ENCODE measurements at regions not wholly inside any gene's neighbourhood (a gene's known extent, or its start where the extent isn't known, plus 50 kb on each side); places are given as distances from the start of the nearest gene placed in this dataset.

DNA sequence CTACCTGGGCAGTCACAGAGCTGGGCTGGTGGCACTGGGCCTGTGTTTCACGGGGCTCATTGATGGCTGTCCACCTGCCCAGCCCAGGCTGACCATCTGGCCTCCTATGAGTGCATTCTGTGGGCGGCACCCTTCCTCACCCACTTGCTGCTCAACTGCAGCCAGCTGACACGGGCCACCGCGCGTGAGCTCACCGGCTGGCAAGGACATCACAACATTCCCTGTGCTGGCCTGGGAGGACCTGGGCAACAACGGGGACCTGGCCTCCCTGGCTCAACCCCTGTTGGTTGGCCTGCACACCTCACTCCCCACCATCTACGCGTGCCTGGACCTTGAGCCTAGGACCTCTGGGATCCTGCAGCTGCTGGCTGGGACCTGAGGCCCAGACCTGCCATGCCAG lies 98.2 kb upstream of the DTNA start:
- Histone ChIP-seq H3K36me3 (ENCODE audit: control insufficient read depth in 2 of 2, insufficient read depth in 1 of 2, low read length in 2 of 2) (no peaks in the 10 kb centered on the region), H3K4me3 (ENCODE audit: low read depth, low read length) (no peak overlapping the region), H3K27ac (ENCODE audit: extremely low read depth, low read depth, low read length) (no peak overlapping the region), H3K9me3 (ENCODE audit: control insufficient read depth, insufficient read depth, low read depth, low read length) (no peaks in the 10 kb centered on the region; the same call in 1 of the 2 replicates), H3K4me1 (ENCODE audit: control insufficient read depth, insufficient read depth, low read length) (no peaks in the 10 kb centered on the region)
- TF ChIP-seq ZNF843 (tag by site-specific recombination; IDR thresholded peaks at IDR 0.05) (no peak), GLIS2 (tag by site-specific recombination; IDR thresholded peaks at IDR 0.05) (no peak), ZNF658 (tag by site-specific recombination; IDR thresholded peaks at IDR 0.05) (no peak), SALL2 (tag by site-specific recombination; IDR thresholded peaks at IDR 0.05; ENCODE audit: borderline replicate concordance) (no peak), ZNF626 (tag by site-specific recombination; IDR thresholded peaks at IDR 0.05) (no peak), ZNF600 (tag by site-specific recombination; IDR thresholded peaks at IDR 0.05) (no peak), TRIM28 (IDR thresholded peaks at IDR 0.05; ENCODE audit: borderline replicate concordance, low read length) (no peak), SP3 (tag by site-specific recombination; IDR thresholded peaks at IDR 0.05) (no peak), GFI1B (tag by site-specific recombination; IDR thresholded peaks at IDR 0.05) (no peak), KLF9 (tag by site-specific recombination; IDR thresholded peaks at IDR 0.05; ENCODE audit: low read depth) (no peak), PRDM2 (tag by site-specific recombination; IDR thresholded peaks at IDR 0.05; ENCODE audit: borderline replicate concordance) (no peak)
- TF ChIP-seq, protein P1, sequence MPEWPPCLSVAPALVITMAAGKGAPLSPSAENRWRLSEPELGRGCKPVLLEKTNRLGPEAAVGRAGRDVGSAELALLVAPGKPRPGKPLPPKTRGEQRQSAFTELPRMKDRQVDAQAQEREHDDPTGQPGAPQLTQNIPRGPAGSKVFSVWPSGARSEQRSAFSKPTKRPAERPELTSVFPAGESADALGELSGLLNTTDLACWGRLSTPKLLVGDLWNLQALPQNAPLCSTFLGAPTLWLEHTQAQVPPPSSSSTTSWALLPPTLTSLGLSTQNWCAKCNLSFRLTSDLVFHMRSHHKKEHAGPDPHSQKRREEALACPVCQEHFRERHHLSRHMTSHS (tag by site-specific recombination; IDR thresholded peaks at IDR 0.05): no peak
- TF ChIP-seq, protein P2, sequence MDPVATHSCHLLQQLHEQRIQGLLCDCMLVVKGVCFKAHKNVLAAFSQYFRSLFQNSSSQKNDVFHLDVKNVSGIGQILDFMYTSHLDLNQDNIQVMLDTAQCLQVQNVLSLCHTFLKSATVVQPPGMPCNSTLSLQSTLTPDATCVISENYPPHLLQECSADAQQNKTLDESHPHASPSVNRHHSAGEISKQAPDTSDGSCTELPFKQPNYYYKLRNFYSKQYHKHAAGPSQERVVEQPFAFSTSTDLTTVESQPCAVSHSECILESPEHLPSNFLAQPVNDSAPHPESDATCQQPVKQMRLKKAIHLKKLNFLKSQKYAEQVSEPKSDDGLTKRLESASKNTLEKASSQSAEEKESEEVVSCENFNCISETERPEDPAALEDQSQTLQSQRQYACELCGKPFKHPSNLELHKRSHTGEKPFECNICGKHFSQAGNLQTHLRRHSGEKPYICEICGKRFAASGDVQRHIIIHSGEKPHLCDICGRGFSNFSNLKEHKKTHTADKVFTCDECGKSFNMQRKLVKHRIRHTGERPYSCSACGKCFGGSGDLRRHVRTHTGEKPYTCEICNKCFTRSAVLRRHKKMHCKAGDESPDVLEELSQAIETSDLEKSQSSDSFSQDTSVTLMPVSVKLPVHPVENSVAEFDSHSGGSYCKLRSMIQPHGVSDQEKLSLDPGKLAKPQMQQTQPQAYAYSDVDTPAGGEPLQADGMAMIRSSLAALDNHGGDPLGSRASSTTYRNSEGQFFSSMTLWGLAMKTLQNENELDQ (tag by site-specific recombination; IDR thresholded peaks at IDR 0.05; ENCODE audit: low read depth): no peak
- TF ChIP-seq, protein P3, sequence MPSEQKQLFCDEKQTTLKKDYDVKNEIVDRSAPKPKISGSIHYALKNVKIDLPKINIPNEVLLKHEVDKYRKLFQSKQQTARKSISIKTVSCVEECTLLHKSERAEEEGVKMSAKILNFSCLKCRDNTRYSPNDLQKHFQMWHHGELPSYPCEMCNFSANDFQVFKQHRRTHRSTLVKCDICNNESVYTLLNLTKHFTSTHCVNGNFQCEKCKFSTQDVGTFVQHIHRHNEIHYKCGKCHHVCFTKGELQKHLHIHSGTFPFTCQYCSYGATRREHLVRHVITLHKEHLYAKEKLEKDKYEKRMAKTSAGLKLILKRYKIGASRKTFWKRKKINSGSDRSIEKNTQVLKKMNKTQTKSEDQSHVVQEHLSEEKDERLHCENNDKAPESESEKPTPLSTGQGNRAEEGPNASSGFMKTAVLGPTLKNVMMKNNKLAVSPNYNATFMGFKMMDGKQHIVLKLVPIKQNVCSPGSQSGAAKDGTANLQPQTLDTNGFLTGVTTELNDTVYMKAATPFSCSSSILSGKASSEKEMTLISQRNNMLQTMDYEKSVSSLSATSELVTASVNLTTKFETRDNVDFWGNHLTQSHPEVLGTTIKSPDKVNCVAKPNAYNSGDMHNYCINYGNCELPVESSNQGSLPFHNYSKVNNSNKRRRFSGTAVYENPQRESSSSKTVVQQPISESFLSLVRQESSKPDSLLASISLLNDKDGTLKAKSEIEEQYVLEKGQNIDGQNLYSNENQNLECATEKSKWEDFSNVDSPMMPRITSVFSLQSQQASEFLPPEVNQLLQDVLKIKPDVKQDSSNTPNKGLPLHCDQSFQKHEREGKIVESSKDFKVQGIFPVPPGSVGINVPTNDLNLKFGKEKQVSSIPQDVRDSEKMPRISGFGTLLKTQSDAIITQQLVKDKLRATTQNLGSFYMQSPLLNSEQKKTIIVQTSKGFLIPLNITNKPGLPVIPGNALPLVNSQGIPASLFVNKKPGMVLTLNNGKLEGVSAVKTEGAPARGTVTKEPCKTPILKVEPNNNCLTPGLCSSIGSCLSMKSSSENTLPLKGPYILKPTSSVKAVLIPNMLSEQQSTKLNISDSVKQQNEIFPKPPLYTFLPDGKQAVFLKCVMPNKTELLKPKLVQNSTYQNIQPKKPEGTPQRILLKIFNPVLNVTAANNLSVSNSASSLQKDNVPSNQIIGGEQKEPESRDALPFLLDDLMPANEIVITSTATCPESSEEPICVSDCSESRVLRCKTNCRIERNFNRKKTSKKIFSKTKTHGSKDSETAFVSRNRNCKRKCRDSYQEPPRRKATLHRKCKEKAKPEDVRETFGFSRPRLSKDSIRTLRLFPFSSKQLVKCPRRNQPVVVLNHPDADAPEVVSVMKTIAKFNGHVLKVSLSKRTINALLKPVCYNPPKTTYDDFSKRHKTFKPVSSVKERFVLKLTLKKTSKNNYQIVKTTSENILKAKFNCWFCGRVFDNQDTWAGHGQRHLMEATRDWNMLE (tag by site-specific recombination; conservative IDR thresholded peaks at IDR 0.05; ENCODE audit: low read depth): no peak
- CTCF ChIA-PET: no interaction called here
- POLR2A ChIA-PET: no interaction called here

Measured in HEK293 (cell line).